NCI-H1417 treated with DMSO at 0.1 percent for 48 hours (cell line): ENCODE measurements at regions not wholly inside any gene's neighbourhood (a gene's known extent, or its start where the extent isn't known, plus 50 kb on each side); places are given as distances from the start of the nearest gene placed in this dataset.
"Not testable (repeated sequence)": the region's sequence is repeated elsewhere in the genome, so short reads cannot be mapped to it uniquely, and the experiment has no call there.

ENCODE experiments used
- DNase-seq: peaks from one replicate; lab custom pipeline; 2025; lab: John Stamatoyannopoulos, UW

DNA sequence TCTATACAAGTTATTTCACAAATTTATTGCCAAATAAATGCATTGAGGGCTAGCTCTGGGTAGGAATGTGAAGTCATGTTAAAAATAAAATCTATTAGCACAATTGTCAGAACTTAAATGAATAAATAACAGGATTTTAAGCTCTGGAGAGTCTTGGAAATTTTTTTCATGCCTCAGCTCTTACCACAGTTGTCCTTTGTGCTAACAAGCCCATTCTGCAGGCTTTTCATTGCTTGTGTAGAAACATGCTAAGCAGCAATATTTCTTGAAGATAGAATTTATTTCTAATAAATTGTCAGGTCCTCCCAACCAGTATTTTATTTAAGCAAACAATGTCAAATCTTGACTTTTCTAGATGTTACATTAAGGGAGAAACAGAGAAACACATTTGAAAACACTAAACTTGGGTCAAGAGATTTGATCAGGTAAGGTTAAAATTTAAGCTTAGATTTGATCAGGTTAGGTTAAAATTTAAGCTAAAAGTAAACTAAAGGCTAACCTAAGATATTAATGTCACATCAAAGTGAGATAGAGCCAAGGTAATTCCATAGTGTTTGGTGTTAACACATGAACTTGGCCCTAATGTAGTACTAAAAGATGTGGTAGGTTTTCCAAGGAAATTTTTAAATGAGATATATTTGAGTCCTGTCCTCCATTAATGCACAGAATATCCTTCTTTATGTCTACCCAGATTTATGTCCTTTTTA, 179.1 kb upstream of the IL1RAPL1 start:
- DNase-seq = no peak

DNA sequence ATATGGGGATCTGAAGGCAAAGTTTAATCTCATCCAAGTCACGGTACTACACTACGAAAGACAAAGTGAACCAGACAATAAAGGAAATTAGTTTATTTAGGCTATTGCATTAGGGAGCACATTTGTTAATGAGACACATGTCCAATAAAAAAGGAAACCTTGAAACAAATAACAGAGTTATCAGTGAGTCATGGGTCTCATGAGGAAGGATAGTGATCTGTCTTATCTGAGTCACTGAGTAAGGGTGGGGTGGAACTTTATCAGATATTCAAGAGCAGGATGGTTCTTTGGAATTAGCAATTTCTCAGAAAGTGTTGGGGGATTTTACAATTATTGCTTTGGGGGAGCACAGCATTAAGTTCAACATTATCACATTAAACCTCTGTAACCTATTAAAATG, 188.9 kb upstream of the IL1RAPL1 start:
- DNase-seq = no peak

DNA sequence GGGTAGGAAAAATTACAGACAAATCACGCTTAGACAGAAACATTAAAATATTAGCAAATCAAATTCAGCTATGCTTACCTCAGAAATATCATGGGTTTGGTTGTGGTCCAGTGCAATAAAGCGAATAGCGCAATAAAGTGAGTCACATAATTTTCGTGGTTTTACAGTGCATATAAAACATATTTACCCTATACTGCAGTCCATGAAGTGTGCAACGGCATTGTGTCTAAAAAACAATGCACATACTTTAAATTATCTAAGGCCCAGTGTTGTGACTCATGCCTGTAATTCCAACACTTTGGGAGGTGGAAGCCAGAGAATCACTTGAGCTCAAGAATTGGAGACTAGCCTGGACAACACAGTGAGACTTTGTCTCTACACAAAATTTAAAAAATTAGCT, 195.7 kb upstream of the IL1RAPL1 start:
- no peak for DNase-seq

DNA sequence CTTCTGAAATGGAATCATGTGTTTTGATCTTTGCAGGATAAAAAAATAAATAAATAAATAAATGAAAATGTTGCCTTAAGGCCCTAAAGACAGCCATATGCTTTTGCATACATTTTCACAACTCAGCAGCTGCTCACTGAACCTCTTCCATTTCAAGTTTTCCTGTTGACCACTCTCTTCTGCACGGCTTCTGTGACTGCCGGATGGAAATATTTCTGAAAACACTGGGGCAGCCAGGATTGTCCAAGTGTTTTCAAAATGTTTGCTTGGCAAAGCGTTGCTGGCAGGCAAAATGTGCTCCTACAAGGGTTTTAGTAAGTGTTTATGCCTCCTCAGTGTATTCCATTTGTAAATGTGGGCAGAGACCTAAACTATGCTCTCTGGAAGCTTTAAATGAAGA, 208.1 kb upstream of the IL1RAPL1 start:
- DNase-seq = no peak

- DNase-seq = not testable (repeated sequence)
Measured at GRCh38 chrX:28367649-28368048, 219.6 kb upstream of the IL1RAPL1 start.

- DNase-seq = no peak
Measured at GRCh38 chrX:28351801-28352200, 235.4 kb upstream of the IL1RAPL1 start.

DNA sequence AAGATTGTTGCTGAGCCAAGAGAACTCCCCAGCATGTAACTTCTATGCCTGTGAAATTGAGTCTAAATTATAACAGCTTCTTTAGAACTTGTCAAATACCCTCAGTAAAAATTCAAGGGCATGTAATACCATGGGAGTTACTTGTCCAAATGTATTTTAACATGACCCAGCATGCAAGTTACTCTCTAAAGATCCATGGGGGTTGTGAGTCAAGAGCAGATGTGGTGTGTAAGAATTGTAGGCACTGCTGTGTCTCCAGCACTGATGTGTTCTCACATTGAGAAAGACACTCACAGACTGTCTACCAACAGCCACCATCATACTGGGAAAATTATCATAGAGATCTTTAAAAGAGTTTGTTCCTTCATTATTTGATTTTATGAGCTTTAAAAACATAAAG, 237.4 kb upstream of the IL1RAPL1 start:
- no peak for DNase-seq

DNA sequence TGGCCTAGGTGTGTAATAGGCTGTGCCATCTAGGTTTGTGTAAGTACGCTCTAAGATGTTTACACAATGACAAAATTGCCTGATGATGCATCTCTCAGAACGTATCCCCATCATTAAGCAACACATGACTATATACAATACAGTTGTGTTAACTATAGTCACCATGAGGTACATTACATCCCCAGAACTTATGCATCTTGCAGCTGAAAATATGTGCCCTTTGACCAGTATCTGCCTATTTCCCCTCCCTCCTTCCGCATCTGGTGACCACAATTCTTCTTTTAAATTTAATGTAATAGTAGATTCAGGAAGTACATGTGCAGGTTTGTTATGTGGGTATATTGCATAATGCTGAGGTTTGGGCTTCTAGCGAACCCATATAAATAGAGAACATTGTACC, 239.8 kb upstream of the IL1RAPL1 start:
- no peak for DNase-seq

DNA sequence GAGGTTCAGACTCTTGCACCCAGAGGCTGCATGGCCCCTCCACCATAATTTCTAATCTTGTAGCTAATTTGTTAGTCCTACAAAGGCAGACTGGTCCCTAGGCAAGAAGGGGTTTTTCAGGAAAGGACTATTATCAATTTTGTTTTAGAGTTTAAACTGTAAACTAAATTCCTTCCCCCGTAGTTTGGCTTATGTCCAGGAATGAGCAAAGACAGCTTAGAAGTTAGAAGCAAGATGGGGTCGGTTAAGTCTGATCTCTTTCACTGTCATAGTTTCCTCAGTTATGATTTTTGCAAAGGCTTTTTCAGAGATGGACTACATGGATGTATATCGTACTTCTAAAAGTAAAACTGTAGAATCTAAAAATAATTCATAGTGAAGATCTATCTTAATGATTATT, 258.1 kb upstream of the IL1RAPL1 start:
- DNase-seq = no peak

DNA sequence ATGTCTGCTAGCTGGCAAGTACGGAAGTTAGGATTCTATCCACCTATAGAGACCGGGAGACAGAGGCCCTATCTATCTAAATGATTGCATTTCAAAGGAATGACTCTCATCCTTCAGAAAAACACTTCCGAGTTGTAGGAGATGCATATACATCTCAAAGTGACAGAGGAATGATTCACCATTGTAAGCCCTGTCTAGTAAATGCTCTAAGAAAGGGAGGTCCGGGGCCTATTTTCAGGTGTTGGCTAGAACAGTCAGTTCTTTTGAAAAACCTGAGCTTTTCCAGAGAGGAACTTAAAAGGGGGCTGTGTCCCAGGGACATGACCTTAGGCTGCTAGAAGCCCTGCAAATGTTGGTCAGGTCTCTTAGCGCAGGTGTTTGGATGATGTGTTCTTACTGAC, 262.9 kb upstream of the IL1RAPL1 start:
- no peak for DNase-seq

- DNase-seq = no peak
Measured at GRCh38 chrX:28321286-28321685, 266.0 kb upstream of the IL1RAPL1 start.

GRCh38 chrX:28312965-28313364, 274.3 kb upstream of the IL1RAPL1 start:
- no peak for DNase-seq

DNA sequence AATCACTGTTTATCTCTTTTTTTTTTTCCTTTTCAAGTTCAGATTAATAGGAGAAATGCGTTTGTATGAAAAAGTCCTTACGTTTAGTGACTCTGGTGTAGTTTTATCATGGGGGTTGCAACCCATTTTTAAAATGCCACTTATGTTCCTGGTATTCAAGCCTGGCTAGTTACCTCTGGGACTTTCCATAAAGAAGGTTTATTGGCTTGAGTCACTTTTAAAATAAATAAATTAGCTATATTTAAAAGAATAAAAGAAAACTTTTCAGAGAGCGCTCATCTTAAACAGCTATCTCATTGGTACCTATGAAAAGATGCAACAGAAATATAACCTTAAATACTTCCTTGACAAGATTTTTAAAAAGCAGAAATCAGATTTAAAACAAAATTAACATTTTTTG, 275.0 kb upstream of the IL1RAPL1 start:
- no peak for DNase-seq

GRCh38 chrX:28311466-28311865, 275.8 kb upstream of the IL1RAPL1 start:
- no peak for DNase-seq

- DNase-seq = no peak
Measured at GRCh38 chrX:28303486-28303885, 283.8 kb upstream of the IL1RAPL1 start.

- no peak for DNase-seq
Measured at GRCh38 chrX:28278726-28279125, 297.5 kb upstream of the DCAF8L1 start.

- no peak for DNase-seq
Measured at GRCh38 chrX:28278251-28278650, 297.0 kb upstream of the DCAF8L1 start.

- no peak for DNase-seq
Measured at GRCh38 chrX:28273736-28274135, 292.5 kb upstream of the DCAF8L1 start.

- no peak for DNase-seq
Measured at GRCh38 chrX:28246675-28247074, 265.4 kb upstream of the DCAF8L1 start.

GRCh38 chrX:28229217-28229616, 248.0 kb upstream of the DCAF8L1 start:
- DNase-seq = no peak

DNA sequence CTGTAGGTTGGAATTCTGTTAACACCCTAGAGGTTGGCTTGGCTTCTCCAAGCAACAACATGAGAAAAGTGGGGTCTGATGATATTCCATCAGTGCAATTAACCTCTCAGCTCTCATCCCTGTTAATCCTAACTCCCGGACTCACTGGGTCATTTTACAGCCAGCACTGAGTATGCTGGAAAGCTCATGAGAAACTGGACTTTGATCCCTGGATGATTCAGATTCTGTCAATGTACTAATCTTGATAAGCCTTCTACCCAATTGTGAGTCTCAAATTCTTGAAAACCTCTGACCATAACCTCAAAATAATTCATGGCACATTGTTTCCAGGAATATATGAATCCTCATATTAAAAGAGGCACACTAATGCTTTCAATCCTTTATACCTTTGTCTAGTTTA, 244.3 kb upstream of the DCAF8L1 start:
- DNase-seq = no peak

DNA sequence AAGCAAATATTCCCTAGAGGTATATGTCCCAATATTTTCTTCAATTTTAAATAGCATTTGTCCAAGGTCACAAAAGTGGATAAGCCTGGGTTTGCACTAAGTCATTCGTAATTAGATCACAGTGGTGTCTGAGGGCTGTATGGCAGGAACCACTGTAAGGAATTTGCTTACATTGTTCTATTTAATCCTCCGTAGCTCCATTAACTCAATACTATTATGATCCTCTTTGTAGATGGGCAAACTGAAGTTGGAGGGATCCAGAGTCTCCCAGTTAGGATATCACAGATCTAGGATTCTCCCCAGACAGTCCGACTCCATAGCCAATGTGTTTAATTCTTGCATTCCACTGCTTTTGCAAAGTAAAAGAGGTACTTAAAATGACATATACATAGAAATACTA, 242.7 kb upstream of the DCAF8L1 start:
- no peak for DNase-seq

GRCh38 chrX:28223469-28223868, 242.2 kb upstream of the DCAF8L1 start:
- no peak for DNase-seq

DNA sequence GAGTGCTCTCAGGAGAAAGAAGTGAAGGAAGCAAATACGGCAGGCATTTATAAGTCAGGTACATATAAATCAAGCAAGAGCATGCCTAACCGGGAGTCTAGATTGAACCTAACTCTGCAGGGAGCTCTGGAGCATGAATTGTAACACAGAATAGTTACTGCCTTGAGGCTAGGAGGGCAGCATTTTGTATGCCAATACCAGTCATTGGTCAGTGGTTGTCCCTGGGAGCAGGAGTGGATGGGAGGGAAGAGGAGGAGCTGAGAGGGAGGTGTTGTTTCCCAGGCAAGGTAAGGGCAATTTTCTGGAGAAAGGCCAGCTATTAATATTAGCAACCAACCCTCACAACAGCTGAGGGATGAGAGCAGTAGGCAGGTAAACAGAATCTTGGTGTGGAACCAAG, 224.7 kb upstream of the DCAF8L1 start:
- DNase-seq = peak; percentile 12

GRCh38 chrX:28205126-28205525, 223.9 kb upstream of the DCAF8L1 start:
- DNase-seq = no peak
